Activated T-cell treated with anti-CD3 and anti-CD28 coated beads, Interleukin-2, amount 50 U/mL, for 72 hours (primary cell): ENCODE measurements at regions not wholly inside any gene's neighbourhood (a gene's known extent, or its start where the extent isn't known, plus 50 kb on each side); places are given as distances from the start of the nearest gene placed in this dataset.

ENCODE experiments used
- ATAC-seq, 2 donors: fragments of 150-1000 bp; cut with Tn5 transposase; replicated peaks in 1 of 2; 2 replicates each; pipeline ENCODE4 v1.10.0; 2021; ENCODE audit warnings: moderate library complexity in 2 of 2, mild to moderate bottlenecking in 1 of 2
- DNase-seq, 2 donors: peaks; one replicate each; pipeline ENCODE4 v3.0.0; 2021 to 2022; ENCODE audit warnings: mixed read lengths in 1 of 2
- H3K27ac Mint-ChIP-seq: one replicate; pipeline ENCODE4 v1.8.0; 2022; ENCODE audit warnings: mild to moderate bottlenecking, moderate library complexity, mixed read lengths
- H3K27me3 Mint-ChIP-seq: one replicate; pipeline ENCODE4 v1.8.0; 2022; ENCODE audit warnings: low read depth, mixed read lengths
- H3K36me3 Mint-ChIP-seq, 2 donors: one replicate each; pipeline ENCODE4 v1.8.0; 2022; ENCODE audit warnings: mixed read lengths in 2 of 2, mild to moderate bottlenecking in 1 of 2; ENCODE audit not compliant: insufficient read depth in 2 of 2
- H3K4me1 Mint-ChIP-seq: one replicate; pipeline ENCODE4 v1.8.0; 2022; ENCODE audit warnings: low read depth, mixed read lengths
- H3K4me3 Mint-ChIP-seq, 2 donors: one replicate each; pipeline ENCODE4 v1.8.0; 2022; ENCODE audit warnings: mild to moderate bottlenecking in 2 of 2, mixed read lengths in 2 of 2, moderate library complexity in 2 of 2
- H3K9me3 Mint-ChIP-seq, 2 donors: one replicate each; pipeline ENCODE4 v1.8.0; 2022; ENCODE audit warnings: mixed read lengths in 2 of 2

DNA sequence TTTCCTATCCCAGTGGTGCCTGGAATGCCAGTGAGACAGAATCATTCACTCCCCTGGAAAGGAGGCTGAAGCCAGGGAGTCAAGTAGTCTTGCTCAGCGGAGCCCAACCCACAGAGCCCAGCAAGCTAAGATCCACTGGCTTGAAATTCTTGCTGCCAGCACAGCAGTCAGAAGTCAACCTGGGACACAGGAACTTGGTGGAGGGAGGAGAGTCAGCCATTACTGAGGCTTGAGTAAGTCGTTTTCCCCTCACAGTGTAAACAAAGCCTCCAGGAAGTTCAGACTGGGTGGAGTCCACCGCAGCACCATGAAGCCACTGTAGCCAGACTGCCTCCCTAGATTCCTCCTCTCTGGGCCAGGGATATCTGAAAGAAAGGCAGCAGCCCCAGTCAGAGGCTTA, 283.2 kb upstream of the CPEB2 start:
- ATAC-seq (no peak), DNase-seq (no peak)
- Mint-ChIP-seq H3K4me3 (no peak overlapping the region), H3K27me3 (peaks cover 31% of the 10 kb centered on the region), H3K4me1 (no peaks in the 10 kb centered on the region), H3K36me3 (no peaks in the 10 kb centered on the region), H3K27ac (no peak overlapping the region), H3K9me3 (peaks cover 3 to 13% of the 10 kb centered on the region in 2 donors)

DNA sequence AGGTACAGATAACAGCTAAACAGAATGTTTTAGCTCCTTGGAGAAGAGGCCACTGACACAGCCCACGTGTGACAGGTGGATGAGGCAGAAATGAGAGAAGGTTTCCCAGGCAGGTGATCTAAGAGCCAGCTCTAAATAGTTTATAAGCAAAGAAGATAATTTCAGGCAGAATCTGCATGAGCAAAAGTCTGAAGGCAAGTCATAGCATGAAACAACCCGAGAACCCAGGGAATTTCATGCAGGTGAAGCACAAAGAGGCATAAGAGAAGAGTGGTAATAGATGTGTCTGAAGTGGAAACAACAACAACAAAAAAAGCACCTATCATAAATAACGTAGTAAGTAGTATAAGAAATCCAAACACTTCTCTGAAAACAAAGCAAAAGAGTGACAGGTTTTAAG, 275.8 kb upstream of the CPEB2 start:
- H3K27me3 Mint-ChIP-seq, result peaks cover 16% of the 10 kb centered on the region

DNA sequence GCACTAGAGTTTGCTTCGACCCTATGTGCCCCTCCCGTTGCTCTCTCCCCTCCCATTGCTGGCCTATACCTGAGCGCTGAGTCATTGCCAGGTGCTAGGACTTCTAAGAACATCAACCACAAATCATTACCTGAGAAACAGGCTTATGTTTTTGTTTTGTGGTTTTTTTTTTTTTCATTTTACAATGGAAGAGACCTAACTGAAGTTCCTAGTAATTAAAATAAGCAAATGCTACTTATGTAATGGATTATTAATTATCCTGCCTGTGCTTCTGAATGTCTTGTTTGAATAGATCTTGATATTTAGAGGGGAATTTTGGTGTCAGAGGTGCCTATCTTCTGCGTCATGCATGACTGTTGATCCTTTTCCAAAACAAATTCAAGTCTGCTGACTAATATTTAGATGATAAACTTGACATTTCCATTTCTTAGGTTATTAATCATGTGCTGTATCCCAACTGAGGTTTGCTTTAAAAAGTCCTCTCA, 275.4 kb upstream of the CPEB2 start:
- H3K4me3 Mint-ChIP-seq, result no peak overlapping the region
- no peak overlapping the region for H3K27ac Mint-ChIP-seq
- peaks cover 16% of the 10 kb centered on the region for H3K27me3 Mint-ChIP-seq
- no peaks in the 10 kb centered on the region for H3K4me1 Mint-ChIP-seq
- ATAC-seq (no peak), DNase-seq (no peak)
- peaks cover 0 to 1% of the 10 kb centered on the region in 2 donors for H3K9me3 Mint-ChIP-seq
- H3K36me3 Mint-ChIP-seq, result no peaks in the 10 kb centered on the region

More for the DNA sequence above, 275.8 kb upstream of the CPEB2 start:
- Mint-ChIP-seq H3K4me1 (no peaks in the 10 kb centered on the region), H3K36me3 (no peaks in the 10 kb centered on the region), H3K9me3 (peaks cover 1 to 3% of the 10 kb centered on the region in 2 donors), H3K4me3 (no peak overlapping the region), H3K27ac (no peak overlapping the region)
- DNase-seq (no peak), ATAC-seq (no peak)

DNA sequence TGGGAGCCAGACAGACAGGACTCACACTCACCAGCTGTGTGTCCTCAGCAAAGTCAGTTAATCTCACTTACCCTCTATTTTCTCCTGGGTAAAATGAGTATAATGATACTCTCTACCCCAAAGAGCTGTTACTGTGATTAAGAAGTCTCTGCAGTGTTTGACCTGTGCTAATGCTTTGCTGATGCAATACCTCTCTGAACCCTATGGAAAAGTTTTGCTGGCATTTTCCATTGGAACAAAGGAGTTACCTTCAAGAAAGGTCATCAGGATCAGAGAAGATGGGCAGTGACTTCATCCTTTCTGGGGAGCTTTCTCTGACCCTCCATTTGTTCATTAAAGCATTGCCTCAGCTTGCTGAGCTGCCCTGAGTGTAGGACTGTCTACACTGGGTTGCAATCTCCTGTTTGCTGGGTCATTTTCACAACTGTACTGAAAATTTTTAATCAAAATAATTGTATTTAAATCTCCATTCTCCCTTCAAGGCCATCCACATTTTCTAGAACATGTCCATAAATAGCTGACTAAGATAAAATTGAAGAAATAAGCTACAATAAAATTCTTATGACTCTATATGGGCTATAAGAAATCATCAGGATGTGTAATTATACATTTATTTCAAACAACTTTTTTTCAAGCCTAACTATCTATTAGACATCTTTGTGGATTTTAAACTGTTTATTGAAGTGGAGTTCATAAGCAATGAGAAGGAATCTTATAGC, 272.8 kb upstream of the CPEB2 start:
- Mint-ChIP-seq H3K27ac (no peak overlapping the region), H3K9me3 (no peaks in the 10 kb centered on the region), H3K4me1 (no peaks in the 10 kb centered on the region), H3K27me3 (peaks cover 10% of the 10 kb centered on the region), H3K4me3 (no peak overlapping the region), H3K36me3 (no peaks in the 10 kb centered on the region)
- DNase-seq, result no peak
- no peak for ATAC-seq

DNA sequence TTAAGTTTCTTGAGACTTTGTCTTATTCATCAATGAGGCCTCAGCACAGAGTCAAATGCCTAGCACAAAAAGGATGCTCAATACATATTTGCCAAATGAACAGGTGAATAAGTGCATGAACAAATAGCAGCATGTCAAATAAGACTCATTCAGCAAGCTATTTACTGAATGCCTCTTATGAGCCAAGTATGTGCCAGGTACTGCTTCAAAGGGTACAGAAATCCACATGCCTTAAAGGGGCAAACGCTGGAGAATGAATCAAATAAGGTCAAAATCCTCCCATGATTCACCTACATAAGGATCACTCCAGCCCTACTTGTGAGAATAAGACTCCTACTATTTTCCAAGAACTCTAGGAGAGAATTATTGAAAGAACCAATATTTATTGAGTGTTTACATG, 260.2 kb upstream of the CPEB2 start:
- H3K4me1 Mint-ChIP-seq, result no peaks in the 10 kb centered on the region
- peaks cover 43% of the 10 kb centered on the region for H3K27me3 Mint-ChIP-seq
- H3K27ac Mint-ChIP-seq, result no peak overlapping the region
- no peak for DNase-seq
- H3K4me3 Mint-ChIP-seq, result no peak overlapping the region
- no peaks in the 10 kb centered on the region for H3K9me3 Mint-ChIP-seq
- no peak for ATAC-seq
- H3K36me3 Mint-ChIP-seq, result no peaks in the 10 kb centered on the region

DNA sequence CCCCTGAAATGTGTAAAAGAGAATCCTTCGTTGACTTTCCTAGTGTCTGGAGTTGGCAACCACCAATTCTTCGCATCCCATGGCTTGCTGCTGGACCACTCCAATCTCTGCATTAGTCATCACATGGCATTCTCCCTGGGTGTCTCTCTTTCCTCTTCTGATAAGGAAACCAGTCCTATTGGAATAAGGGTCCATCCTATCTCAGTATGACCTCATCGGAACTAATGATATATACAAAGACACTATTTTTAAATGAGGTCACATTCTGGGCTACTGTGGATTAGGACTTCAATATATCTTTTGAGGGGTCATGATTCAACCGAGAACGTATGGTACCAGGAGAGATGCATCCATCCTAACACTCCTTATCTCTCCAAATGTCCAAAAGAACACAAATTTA, 259.1 kb upstream of the CPEB2 start:
- H3K27me3 Mint-ChIP-seq, result peaks cover 42% of the 10 kb centered on the region
- no peak overlapping the region for H3K4me3 Mint-ChIP-seq
- no peak for DNase-seq
- no peaks in the 10 kb centered on the region for H3K4me1 Mint-ChIP-seq
- no peak overlapping the region for H3K27ac Mint-ChIP-seq
- no peaks in the 10 kb centered on the region for H3K9me3 Mint-ChIP-seq
- no peaks in the 10 kb centered on the region for H3K36me3 Mint-ChIP-seq
- ATAC-seq, result no peak

DNA sequence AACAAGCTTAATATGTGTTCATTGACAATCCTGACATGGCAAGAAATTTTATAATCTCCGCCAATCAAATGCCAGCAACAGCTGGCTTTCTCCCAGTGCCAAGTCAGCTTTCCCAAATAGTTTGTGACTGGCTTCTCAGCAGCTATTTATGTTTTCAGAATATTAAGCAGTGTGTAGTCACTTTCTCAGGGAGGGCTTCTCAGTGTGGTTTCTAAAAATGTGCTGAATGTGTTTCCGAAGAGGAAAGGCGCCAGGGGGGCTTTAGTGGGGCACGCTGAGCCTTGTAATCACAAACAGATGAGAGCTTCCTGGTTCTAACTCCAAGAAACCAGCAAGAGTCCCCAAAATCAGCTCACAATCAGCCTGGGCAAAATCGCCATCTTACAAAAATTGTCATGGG, 258.7 kb upstream of the CPEB2 start:
- ATAC-seq, result no peak
- peaks cover 38% of the 10 kb centered on the region for H3K27me3 Mint-ChIP-seq

DNA sequence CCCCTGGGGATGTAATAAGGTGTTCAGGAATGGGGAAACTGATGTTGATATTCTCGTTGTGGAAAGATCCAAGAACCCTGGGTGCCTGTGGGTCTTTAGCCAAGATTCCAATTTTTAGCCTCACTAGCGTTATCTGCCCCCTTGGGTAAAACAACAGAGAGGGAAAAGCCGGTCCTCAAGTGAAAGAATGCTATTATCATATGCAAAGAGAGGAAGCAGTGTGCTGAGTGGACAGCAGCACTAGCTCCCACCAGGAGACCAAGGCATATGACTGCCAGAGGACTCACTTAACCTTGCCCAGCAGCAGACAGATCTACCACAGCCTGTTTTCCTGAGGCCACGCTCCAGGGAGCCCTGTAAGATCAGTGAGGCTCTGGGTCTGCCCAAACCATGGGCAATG, 257.9 kb upstream of the CPEB2 start:
- DNase-seq (no peak), ATAC-seq (no peak)
- Mint-ChIP-seq H3K36me3 (no peaks in the 10 kb centered on the region), H3K27me3 (peaks cover 30% of the 10 kb centered on the region), H3K4me1 (no peaks in the 10 kb centered on the region), H3K9me3 (no peaks in the 10 kb centered on the region), H3K4me3 (no peak overlapping the region), H3K27ac (no peak overlapping the region)

More for the DNA sequence above, 258.7 kb upstream of the CPEB2 start:
- Mint-ChIP-seq H3K4me1 (no peaks in the 10 kb centered on the region), H3K36me3 (no peaks in the 10 kb centered on the region), H3K4me3 (no peak overlapping the region), H3K9me3 (no peaks in the 10 kb centered on the region), H3K27ac (no peak overlapping the region)
- DNase-seq, result no peak

DNA sequence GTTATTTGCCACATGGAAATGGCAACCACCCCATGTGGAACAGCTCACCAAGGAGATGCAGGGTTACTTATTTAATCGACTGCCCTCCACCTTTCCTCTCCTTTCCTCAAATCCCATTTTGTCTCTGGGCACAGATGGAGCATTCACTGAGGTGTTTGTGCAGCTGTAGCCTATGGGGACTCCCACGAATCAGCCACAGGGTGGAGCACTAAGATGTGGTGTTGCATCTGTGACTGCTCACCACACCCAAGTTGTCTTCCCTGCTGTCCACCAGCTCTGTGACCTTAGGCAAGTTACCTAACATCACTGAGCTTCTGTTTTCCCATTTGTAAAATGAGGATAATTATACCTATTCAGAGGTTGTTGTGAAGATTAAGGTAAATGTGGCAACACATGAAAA, 252.4 kb upstream of the CPEB2 start:
- Mint-ChIP-seq H3K27ac (no peak overlapping the region), H3K36me3 (peaks cover 13 to 14% of the 10 kb centered on the region in 2 donors), H3K4me3 (no peak overlapping the region), H3K9me3 (peaks cover 13 to 15% of the 10 kb centered on the region in 2 donors), H3K4me1 (no peaks in the 10 kb centered on the region), H3K27me3 (peaks cover 3% of the 10 kb centered on the region)
- ATAC-seq, result peak; percentile 58 to 79
- peak; percentile 18 to 28 for DNase-seq

DNA sequence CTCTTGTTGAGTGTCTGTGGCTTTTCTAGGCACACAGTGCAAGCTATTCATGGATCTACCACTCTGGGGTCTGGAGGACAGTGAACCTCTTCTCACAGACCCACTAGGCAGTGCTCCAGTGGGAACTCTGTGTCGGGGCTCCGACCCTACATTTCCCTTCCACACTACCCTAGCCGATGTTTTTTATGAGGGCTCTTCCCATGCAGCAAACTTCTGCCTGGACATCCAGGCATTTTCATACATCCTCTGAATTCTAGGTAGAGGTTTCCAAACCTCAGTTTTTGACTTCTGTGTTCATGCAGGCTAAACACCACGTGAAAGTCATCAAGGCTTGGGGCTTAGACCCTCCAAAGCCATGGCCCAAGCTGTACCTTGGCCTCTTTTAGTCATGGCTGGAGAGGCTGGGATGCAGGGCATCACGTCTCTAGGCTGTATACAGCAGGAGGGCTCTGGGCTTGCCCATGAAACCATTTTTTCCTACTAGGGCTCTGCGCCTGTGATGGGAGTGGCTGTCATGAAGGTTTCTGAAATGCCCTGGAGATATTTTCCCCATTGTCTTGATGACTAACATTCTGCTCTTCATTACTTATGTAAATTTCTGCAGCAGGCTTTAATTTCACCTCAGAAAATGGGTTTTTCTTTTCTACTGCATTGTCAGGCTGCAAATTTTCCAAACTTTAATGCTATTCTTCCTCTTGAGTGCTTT, 249.8 kb upstream of the CPEB2 start:
- Mint-ChIP-seq H3K27me3 (no peaks in the 10 kb centered on the region), H3K27ac (no peak overlapping the region), H3K9me3 (peaks cover 13 to 15% of the 10 kb centered on the region in 2 donors)

DNA sequence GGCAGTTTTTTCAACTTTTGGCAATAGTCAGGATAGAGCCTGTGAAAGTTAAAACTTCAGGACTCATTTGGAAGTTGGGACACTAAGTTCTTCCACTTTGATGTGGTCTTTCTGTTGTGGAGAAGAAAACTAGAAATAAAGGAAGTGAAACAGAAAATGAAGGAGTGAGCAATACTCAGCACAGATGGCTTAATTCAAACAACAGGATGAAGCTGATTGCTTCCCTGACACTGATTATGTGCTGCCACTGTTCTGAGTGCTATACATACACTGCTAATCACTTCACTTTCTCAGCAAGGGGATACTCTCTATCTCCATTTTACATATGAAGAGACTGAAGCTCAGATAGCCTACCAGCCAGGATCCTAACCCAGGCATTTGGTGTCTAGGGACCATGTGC, 235.1 kb upstream of the CPEB2 start:
- Mint-ChIP-seq H3K4me3 (no peak overlapping the region), H3K4me1 (peaks cover 23% of the 10 kb centered on the region), H3K36me3 (no peaks in the 10 kb centered on the region), H3K27ac (no peak overlapping the region), H3K27me3 (peaks cover 73% of the 10 kb centered on the region), H3K9me3 (peaks cover 0 to 2% of the 10 kb centered on the region in 2 donors)
- no peak for DNase-seq
- ATAC-seq, result peak in 1 of 2 donors; percentile 52

More for the DNA sequence above, 249.8 kb upstream of the CPEB2 start:
- no peak for ATAC-seq
- DNase-seq, result no peak
- Mint-ChIP-seq H3K36me3 (peaks cover 13 to 14% of the 10 kb centered on the region in 2 donors), H3K4me3 (no peak overlapping the region), H3K4me1 (no peaks in the 10 kb centered on the region)

DNA sequence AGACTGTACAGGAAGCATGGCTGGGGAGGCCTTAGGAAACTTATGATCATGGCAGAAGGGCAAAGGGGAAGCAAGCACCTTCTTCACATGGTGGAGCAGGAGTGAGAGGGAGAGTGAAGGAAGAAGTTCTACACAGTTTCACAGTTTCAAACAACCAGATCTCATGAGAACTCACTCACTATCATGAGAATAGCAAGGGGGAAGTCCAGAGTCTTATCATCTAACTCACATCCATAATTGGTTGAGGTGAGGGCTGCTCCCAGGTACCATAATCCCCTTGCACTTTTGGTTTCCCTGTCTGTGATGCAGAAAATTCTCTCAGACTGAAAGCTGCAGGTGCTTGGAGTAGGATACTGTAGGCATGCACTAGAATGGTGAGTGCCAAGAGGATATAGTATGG, 233.8 kb upstream of the CPEB2 start:
- Mint-ChIP-seq H3K36me3 (no peaks in the 10 kb centered on the region), H3K4me3 (no peak overlapping the region), H3K27me3 (peaks cover 63% of the 10 kb centered on the region), H3K9me3 (peaks cover 0 to 3% of the 10 kb centered on the region in 2 donors), H3K4me1 (peaks cover 28% of the 10 kb centered on the region), H3K27ac (no peak overlapping the region)
- no peak for DNase-seq
- no peak for ATAC-seq

DNA sequence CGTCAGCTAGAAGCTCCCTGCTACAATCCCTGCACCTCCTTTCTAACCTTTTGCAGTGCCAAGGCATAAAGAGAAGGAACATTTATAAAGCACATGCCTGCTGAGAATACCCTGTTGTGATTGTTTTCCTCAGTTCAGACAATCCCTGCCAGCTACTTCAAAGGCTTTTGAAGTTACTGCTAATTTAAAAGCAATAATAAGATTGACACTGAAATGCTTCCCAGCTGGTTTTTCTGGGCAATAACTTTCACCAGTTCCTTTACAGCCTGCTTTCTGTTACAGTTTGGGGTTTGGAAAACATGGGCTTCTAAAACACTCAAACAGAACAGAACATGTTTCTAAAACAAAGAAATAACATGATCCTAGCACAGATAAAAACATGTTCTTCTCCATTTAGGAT, 232.3 kb upstream of the CPEB2 start:
- Mint-ChIP-seq H3K9me3 (peaks cover 2 to 3% of the 10 kb centered on the region in 2 donors), H3K27ac (no peak overlapping the region), H3K4me1 (peaks cover 28% of the 10 kb centered on the region), H3K4me3 (no peak overlapping the region), H3K36me3 (no peaks in the 10 kb centered on the region), H3K27me3 (peaks cover 55% of the 10 kb centered on the region)
- DNase-seq, result no peak
- no peak for ATAC-seq
